OCI-LY3 (cell line): ENCODE measurements at regions not wholly inside any gene's neighbourhood (a gene's known extent, or its start where the extent isn't known, plus 50 kb on each side); places are given as distances from the start of the nearest gene placed in this dataset.

Experiments used
- H2AFZ ChIP-seq: fragments of 200-600, 300-600 bp; shearing (Covaris generic); 2 replicates; pipeline ENCODE4 v1.6.0; 2014; ENCODE audit warnings: antibody characterized with exemption, low read depth, low read length
- H3K27ac ChIP-seq: fragments of 200-600, 300-600 bp; sonication (generic); 2 replicates; pipeline ENCODE4 v1.5.1; 2014; ENCODE audit warnings: mild to moderate bottlenecking, low read length, moderate library complexity, mixed read lengths
- H3K27me3 ChIP-seq: fragments of 200-600, 300-600 bp; sonication (generic); 2 replicates; pipeline ENCODE4 v1.6.1; 2014; ENCODE audit warnings: low read depth, low read length, mixed read lengths
- H3K36me3 ChIP-seq: fragments of 200-600, 300-600 bp; sonication (generic); replicated peaks from 2 replicates; pipeline ENCODE3; 2014; ENCODE audit warnings: low read depth, low read length, mixed read lengths
- H3K4me1 ChIP-seq: fragments of 300-600, 200-600 bp; sonication (generic); 2 replicates; pipeline ENCODE4 v1.6.1; 2014; ENCODE audit warnings: low read length, mixed read lengths
- H3K4me2 ChIP-seq: fragments of 200-600, 300-600 bp; sonication (generic); 2 replicates; pipeline ENCODE4 v1.6.1; 2014; ENCODE audit warnings: low read length, mixed read lengths
- H3K4me3 ChIP-seq: fragments of 300-600, 200-600 bp; sonication (generic); 2 replicates; pipeline ENCODE4 v1.5.1; 2014; ENCODE audit warnings: antibody characterized with exemption, mild to moderate bottlenecking, low read length, moderate library complexity
- H3K79me2 ChIP-seq: fragments of 300-600, 200-600 bp; shearing (Covaris generic); 2 replicates; pipeline ENCODE4 v1.6.1; 2014; ENCODE audit warnings: mild to moderate bottlenecking, low read length, mixed read lengths
- H3K9ac ChIP-seq: fragments of 300-600, 200-600 bp; shearing (Covaris generic); 2 replicates; pipeline ENCODE4 v1.6.0; 2014; ENCODE audit warnings: mild to moderate bottlenecking, low read length, moderate library complexity
- H3K9me3 ChIP-seq: fragments of 200-600, 300-600 bp; shearing (Covaris generic); 2 replicates; pipeline ENCODE4 v1.6.1; 2014; ENCODE audit warnings: low read length, mixed read lengths; ENCODE audit not compliant: insufficient read depth
- H4K20me1 ChIP-seq: fragments of 200-600, 300-600 bp; sonication (generic); 2 replicates; pipeline ENCODE4 v1.6.1; 2016; ENCODE audit warnings: low read length, mixed read lengths; ENCODE audit not compliant: insufficient read depth
- EZH2phosphoT487 ChIP-seq: fragments of 200-600 bp; shearing (Covaris generic); IDR thresholded peaks from 2 replicates; pipeline ENCODE4 v1.6.1; 2018; ENCODE audit warnings: antibody characterized with exemption, mixed run types, low read depth
- TF ChIP-seq, protein P1 (sequence below): fragments of 200-600, 300-600 bp; sonication (generic); IDR thresholded peaks from 2 replicates; pipeline ENCODE4 v1.5.1; 2014; ENCODE audit warnings: antibody characterized with exemption, low read length, low read depth

DNA sequence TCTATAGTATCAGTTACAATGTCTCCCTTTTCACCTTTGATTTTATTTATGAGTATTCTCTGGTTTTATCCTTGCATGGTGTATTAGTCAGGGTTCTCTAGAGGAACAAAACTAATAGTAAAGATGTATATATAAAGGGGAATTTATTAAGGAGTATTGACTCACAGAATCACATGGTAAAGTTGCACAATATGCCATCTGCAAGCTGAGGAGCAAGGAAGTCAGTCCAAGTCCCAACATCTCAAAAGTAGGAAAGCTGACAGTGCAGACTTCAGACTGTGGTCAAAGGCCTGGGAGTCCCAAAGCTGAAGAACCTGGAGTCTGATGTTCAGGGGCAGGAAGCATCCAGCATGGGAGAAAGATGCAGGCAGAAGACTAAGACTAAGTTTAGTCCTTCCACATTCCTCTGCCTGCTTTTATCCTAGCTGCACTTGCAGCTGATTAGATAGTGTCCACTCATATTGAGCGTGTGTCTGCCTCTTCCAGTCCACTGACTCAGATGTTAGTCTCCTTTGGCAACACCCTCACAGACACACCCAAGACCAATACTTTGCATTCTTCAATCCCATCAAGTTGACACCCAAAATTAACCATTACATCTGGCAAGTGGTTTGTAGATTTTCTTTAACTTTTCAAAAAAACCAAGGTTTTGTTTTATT, 308.0 kb upstream of the LMO3 start:
- no peaks in the 10 kb centered on the region for H3K9me3 ChIP-seq
- TF ChIP-seq, protein P1, sequence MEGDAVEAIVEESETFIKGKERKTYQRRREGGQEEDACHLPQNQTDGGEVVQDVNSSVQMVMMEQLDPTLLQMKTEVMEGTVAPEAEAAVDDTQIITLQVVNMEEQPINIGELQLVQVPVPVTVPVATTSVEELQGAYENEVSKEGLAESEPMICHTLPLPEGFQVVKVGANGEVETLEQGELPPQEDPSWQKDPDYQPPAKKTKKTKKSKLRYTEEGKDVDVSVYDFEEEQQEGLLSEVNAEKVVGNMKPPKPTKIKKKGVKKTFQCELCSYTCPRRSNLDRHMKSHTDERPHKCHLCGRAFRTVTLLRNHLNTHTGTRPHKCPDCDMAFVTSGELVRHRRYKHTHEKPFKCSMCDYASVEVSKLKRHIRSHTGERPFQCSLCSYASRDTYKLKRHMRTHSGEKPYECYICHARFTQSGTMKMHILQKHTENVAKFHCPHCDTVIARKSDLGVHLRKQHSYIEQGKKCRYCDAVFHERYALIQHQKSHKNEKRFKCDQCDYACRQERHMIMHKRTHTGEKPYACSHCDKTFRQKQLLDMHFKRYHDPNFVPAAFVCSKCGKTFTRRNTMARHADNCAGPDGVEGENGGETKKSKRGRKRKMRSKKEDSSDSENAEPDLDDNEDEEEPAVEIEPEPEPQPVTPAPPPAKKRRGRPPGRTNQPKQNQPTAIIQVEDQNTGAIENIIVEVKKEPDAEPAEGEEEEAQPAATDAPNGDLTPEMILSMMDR: no peak
- TF ChIP-seq EZH2phosphoT487: no peak
- H3K4me1 ChIP-seq: no peaks in the 10 kb centered on the region
- no peak overlapping the region for H2AFZ ChIP-seq
- H3K4me3 ChIP-seq: no peak overlapping the region
- no peak overlapping the region for H3K9ac ChIP-seq
- no peaks in the 10 kb centered on the region for H3K79me2 ChIP-seq
- no peaks in the 10 kb centered on the region for H4K20me1 ChIP-seq
- H3K4me2 ChIP-seq: no peak overlapping the region
- no peaks in the 10 kb centered on the region for H3K27me3 ChIP-seq
- no peaks in the 10 kb centered on the region for H3K36me3 ChIP-seq
- H3K27ac ChIP-seq: no peak overlapping the region

DNA sequence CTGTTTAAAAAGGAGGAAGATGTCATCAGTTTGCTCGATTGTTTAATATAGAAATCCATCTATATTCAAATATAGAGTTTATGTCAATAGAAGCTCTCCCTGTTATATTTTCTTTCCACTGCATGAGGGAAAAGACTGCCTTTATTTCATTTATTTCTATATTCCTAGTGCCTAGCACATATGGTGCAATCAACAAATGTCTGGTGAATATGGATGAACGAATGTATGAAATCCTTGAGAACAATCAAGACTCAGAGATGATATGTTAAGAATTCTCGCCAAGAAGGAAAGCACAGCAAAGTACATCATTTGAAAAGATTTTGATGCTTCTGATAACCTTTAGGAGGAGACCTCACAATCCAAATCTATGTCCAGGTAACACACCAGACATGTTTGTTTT, 296.0 kb upstream of the LMO3 start:
- H3K9me3 ChIP-seq: no peaks in the 10 kb centered on the region
- no peaks in the 10 kb centered on the region for H3K4me1 ChIP-seq
- no peaks in the 10 kb centered on the region for H3K27me3 ChIP-seq
- no peaks in the 10 kb centered on the region for H3K36me3 ChIP-seq
- H3K27ac ChIP-seq: no peak overlapping the region
- H3K4me3 ChIP-seq: no peak overlapping the region
- H3K79me2 ChIP-seq: no peaks in the 10 kb centered on the region
- no peak overlapping the region for H3K9ac ChIP-seq
- H2AFZ ChIP-seq: no peak overlapping the region
- no peak overlapping the region for H3K4me2 ChIP-seq
- TF ChIP-seq EZH2phosphoT487: no peak
- TF ChIP-seq, protein P1: no peak
- no peaks in the 10 kb centered on the region for H4K20me1 ChIP-seq

DNA sequence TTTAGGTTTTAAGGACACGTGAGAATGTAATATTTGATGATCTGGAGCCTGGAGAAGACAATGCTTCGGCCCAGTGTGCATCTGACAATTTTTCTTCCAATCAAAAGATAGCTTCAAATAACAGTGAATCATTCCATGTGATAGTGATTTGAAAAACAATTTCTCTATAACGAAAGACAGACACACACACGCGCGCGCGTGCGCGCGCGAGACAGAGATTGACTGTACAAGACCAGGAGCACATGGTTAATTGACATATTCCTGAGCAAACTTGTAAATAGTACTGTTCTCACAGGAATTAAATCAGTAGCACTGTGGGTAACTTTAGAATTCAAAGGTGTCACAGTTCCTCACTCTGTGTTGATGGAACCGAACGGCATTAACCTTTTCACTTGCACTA, 287.5 kb upstream of the LMO3 start:
- Histone ChIP-seq H4K20me1 (no peaks in the 10 kb centered on the region), H3K27ac (no peak overlapping the region), H3K79me2 (no peaks in the 10 kb centered on the region), H3K27me3 (no peaks in the 10 kb centered on the region), H3K9me3 (no peaks in the 10 kb centered on the region), H3K36me3 (no peaks in the 10 kb centered on the region), H3K4me3 (no peak overlapping the region), H3K4me1 (no peaks in the 10 kb centered on the region), H3K9ac (no peak overlapping the region), H3K4me2 (no peak overlapping the region), H2AFZ (no peak overlapping the region)
- TF ChIP-seq EZH2phosphoT487: no peak
- TF ChIP-seq, protein P1: no peak

DNA sequence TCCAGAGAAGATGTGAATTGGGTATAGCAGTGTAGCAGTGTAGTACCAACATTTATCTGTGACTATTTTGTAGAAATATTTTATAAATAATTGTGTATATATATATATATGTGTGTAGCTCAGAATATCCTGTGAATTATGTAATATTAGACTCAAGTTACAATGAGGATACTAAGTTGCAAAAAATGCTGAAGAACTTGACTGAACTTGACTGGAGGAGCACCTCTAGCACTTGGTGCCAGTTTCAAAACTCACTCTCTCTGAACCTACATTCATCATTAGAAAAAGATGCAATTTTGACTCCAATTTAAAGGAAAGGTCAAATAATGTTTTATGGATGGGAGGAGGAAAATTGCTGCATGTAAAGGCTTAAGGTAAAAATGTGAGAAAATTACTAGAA, 285.7 kb upstream of the LMO3 start:
- Histone ChIP-seq H4K20me1 (no peaks in the 10 kb centered on the region), H3K4me1 (no peaks in the 10 kb centered on the region), H2AFZ (no peak overlapping the region), H3K27me3 (no peaks in the 10 kb centered on the region), H3K79me2 (no peaks in the 10 kb centered on the region), H3K9me3 (no peaks in the 10 kb centered on the region), H3K27ac (no peak overlapping the region), H3K4me3 (no peak overlapping the region), H3K9ac (no peak overlapping the region), H3K36me3 (no peaks in the 10 kb centered on the region), H3K4me2 (no peak overlapping the region)
- TF ChIP-seq, protein P1: no peak
- no peak for TF ChIP-seq EZH2phosphoT487
